MM.1S (cell line): ENCODE measurements at regions not wholly inside any gene's neighbourhood (a gene's known extent, or its start where the extent isn't known, plus 50 kb on each side); places are given as distances from the start of the nearest gene placed in this dataset.
A peak's percentile ranks its signal among the peaks of the same experiment; 100 is the strongest.

Source experiments
- DNase-seq: peaks from one replicate; pipeline ENCODE4 v3.0.0-alpha.2; 2015
- H2AFZ ChIP-seq: fragments of 300-600 bp; sonication (generic); 2 replicates; pipeline ENCODE4 v1.6.0; 2016; ENCODE audit warnings: antibody characterized with exemption, low read length
- H3F3A ChIP-seq: fragments of 300-600 bp; sonication (generic); 2 replicates; pipeline ENCODE4 v1.6.1; 2016; ENCODE audit warnings: mild to moderate bottlenecking, antibody characterized with exemption, low read length, moderate library complexity, mixed read lengths; ENCODE audit not compliant: insufficient read depth
- H3K27ac ChIP-seq: fragments of 300-600 bp; sonication (generic); 2 replicates; pipeline ENCODE4 v1.5.1; 2016; ENCODE audit warnings: mild to moderate bottlenecking, low read length
- H3K27me3 ChIP-seq: fragments of 300-600 bp; sonication (generic); replicated peaks from 2 replicates; pipeline ENCODE4 v1.6.0; 2016; ENCODE audit warnings: low read length; ENCODE audit not compliant: insufficient read depth
- H3K36me3 ChIP-seq: fragments of 300-600 bp; sonication (generic); replicated peaks from 2 replicates; pipeline ENCODE4 v1.6.1; 2016; ENCODE audit warnings: mild to moderate bottlenecking, low read length, mixed read lengths; ENCODE audit not compliant: insufficient read depth
- H3K4me1 ChIP-seq: fragments of 300-600 bp; sonication (generic); 2 replicates; pipeline ENCODE4 v1.6.1; 2016; ENCODE audit warnings: low read length, mixed read lengths
- H3K4me2 ChIP-seq: fragments of 300-600 bp; sonication (generic); 2 replicates; pipeline ENCODE4 v1.6.0; 2016; ENCODE audit warnings: low read depth, low read length
- H3K4me3 ChIP-seq: fragments of 300-600 bp; sonication (generic); 2 replicates; pipeline ENCODE4 v1.5.1; 2016; ENCODE audit warnings: low read length, mixed read lengths
- H3K79me2 ChIP-seq: fragments of 300-600 bp; sonication (generic); 2 replicates; pipeline ENCODE4 v1.6.1; 2016; ENCODE audit warnings: mixed run types, low read length, mixed read lengths
- H3K9ac ChIP-seq: fragments of 300-600 bp; sonication (generic); 2 replicates; pipeline ENCODE4 v1.6.1; 2016; ENCODE audit warnings: low read length, mixed read lengths
- H3K9me2 ChIP-seq: fragments of 300-600 bp; sonication (generic); replicated peaks from 2 replicates; pipeline ENCODE4 v1.6.1; 2016; ENCODE audit warnings: mild to moderate bottlenecking, low read length, mixed read lengths; ENCODE audit not compliant: insufficient read depth
- H3K9me3 ChIP-seq: fragments of 300-600 bp; sonication (generic); replicated peaks from 2 replicates; pipeline ENCODE4 v1.6.1; 2016; ENCODE audit warnings: mild to moderate bottlenecking, low read length, mixed read lengths; ENCODE audit not compliant: insufficient read depth
- H4K20me1 ChIP-seq: fragments of 300-600 bp; sonication (generic); 2 replicates; pipeline ENCODE4 v1.6.1; 2016; ENCODE audit warnings: mild to moderate bottlenecking, low read length, moderate library complexity, mixed read lengths; ENCODE audit not compliant: insufficient read depth
- CTCF ChIP-seq: fragments of 300-600 bp; sonication (generic); IDR thresholded peaks from 2 replicates; pipeline ENCODE4 v1.5.1; 2016; ENCODE audit warnings: antibody characterized with exemption, low read length, mixed read lengths
- EZH2 ChIP-seq: fragments of 300-600 bp; sonication (generic); optimal IDR thresholded peaks from 2 replicates; pipeline ENCODE3; 2017; ENCODE audit warnings: low read depth, mild to moderate bottlenecking, antibody characterized with exemption, low read length, mixed read lengths
- EZH2phosphoT487 ChIP-seq: fragments of 300-600 bp; sonication (generic); IDR thresholded peaks from 2 replicates; pipeline ENCODE4 v1.6.1; 2018; ENCODE audit warnings: antibody characterized with exemption, low read length

- Histone ChIP-seq H3K9ac (no peak overlapping the region), H3K9me2 (no peaks in the 10 kb centered on the region), H3K36me3 (no peaks in the 10 kb centered on the region), H3K27ac (no peak overlapping the region), H3K4me2 (no peak overlapping the region), H3F3A (no peaks in the 10 kb centered on the region), H2AFZ (no peak overlapping the region), H3K79me2 (no peaks in the 10 kb centered on the region), H3K4me1 (no peaks in the 10 kb centered on the region), H4K20me1 (no peaks in the 10 kb centered on the region), H3K27me3 (peaks cover 4% of the 10 kb centered on the region; the same call in 1 of the 2 replicates), H3K4me3 (no peak overlapping the region), H3K9me3 (no peaks in the 10 kb centered on the region)
- TF ChIP-seq CTCF (no peak), EZH2 (no peak), EZH2phosphoT487 (no peak)
- no peak for DNase-seq
Measured at GRCh38 chr4:97353876-97354275, 789.4 kb downstream of the STPG2 start.

GRCh38 chr4:97359826-97360225 is 783.5 kb downstream of the STPG2 start:
- Histone ChIP-seq H3K9me3 (no peaks in the 10 kb centered on the region), H3K9ac (no peak overlapping the region), H2AFZ (no peak overlapping the region), H3K27me3 (peaks cover 9% of the 10 kb centered on the region; the same call in 1 of the 2 replicates), H3K27ac (no peak overlapping the region), H4K20me1 (no peaks in the 10 kb centered on the region; the same call in 1 of the 2 replicates), H3K79me2 (no peaks in the 10 kb centered on the region), H3K4me2 (no peak overlapping the region; the same call in 1 of the 2 replicates), H3K36me3 (no peaks in the 10 kb centered on the region), H3F3A (no peaks in the 10 kb centered on the region), H3K4me1 (no peaks in the 10 kb centered on the region), H3K9me2 (no peaks in the 10 kb centered on the region), H3K4me3 (no peak overlapping the region)
- TF ChIP-seq EZH2phosphoT487 (no peak), EZH2 (no peak), CTCF (no peak)
- DNase-seq: peak; percentile 51

GRCh38 chr4:97360733-97361132 is 782.5 kb downstream of the STPG2 start:
- Histone ChIP-seq H3K9ac (no peak overlapping the region), H3K27ac (no peak overlapping the region), H3F3A (no peaks in the 10 kb centered on the region), H3K4me1 (no peaks in the 10 kb centered on the region), H3K4me2 (no peak overlapping the region), H3K9me3 (no peaks in the 10 kb centered on the region), H2AFZ (no peak overlapping the region), H3K4me3 (no peak overlapping the region), H3K79me2 (no peaks in the 10 kb centered on the region), H3K36me3 (no peaks in the 10 kb centered on the region), H3K9me2 (no peaks in the 10 kb centered on the region), H3K27me3 (peaks cover 9% of the 10 kb centered on the region; the same call in 1 of the 2 replicates), H4K20me1 (no peaks in the 10 kb centered on the region; the same call in 1 of the 2 replicates)
- TF ChIP-seq EZH2 (no peak), EZH2phosphoT487 (no peak), CTCF (no peak)
- DNase-seq: no peak

DNA sequence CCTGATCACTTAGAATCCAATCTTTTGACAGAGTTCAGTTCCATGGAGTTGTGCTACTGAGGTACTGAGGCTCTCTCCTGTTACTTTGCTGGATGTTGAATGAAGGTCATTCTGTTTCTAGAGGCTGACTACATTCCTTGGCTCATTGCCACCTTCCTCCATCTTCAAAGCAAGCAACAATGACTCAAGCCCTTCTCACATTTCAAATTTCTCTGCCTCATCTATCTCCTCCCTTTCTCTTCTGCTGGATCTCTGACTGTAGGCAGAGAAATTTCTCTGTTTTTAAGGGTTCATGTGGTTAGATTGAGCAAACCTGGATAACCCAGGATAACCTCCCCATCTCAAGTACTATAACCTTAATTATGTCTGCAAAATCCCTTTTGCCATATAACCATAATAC is 775.4 kb downstream of the STPG2 start:
- TF ChIP-seq EZH2phosphoT487 (no peak), CTCF (no peak), EZH2 (no peak)
- no peaks in the 10 kb centered on the region for H3K36me3 ChIP-seq
- no peak overlapping the region for H2AFZ ChIP-seq
- H3K4me3 ChIP-seq: no peak overlapping the region
- DNase-seq: no peak
- H3K4me2 ChIP-seq: no peak overlapping the region
- H3K27ac ChIP-seq: no peak overlapping the region
- no peaks in the 10 kb centered on the region for H3F3A ChIP-seq
- no peaks in the 10 kb centered on the region for H3K9me2 ChIP-seq
- H3K9me3 ChIP-seq: no peaks in the 10 kb centered on the region
- no peak overlapping the region for H3K9ac ChIP-seq
- H3K27me3 ChIP-seq: no peaks in the 10 kb centered on the region
- H3K79me2 ChIP-seq: no peaks in the 10 kb centered on the region
- H3K4me1 ChIP-seq: no peaks in the 10 kb centered on the region
- H4K20me1 ChIP-seq: no peaks in the 10 kb centered on the region
